Stomach (tissue), 8 donors: ENCODE measurements at regions not wholly inside any gene's neighbourhood (a gene's known extent, or its start where the extent isn't known, plus 50 kb on each side); places are given as distances from the start of the nearest gene placed in this dataset.

Experiments
- DNase-seq, 2 donors: peaks; one replicate each; pipeline versions ENCODE4 v3.0.0 to v3.0.0-alpha.2; 2013 to 2019
- H3K27ac ChIP-seq, 5 donors: fragments of 200-600 bp in 4 of 5; sonication (generic) in 4 of 5; one replicate each; pipeline ENCODE4 v1.5.1; 2013 to 2019; ENCODE audit warnings: mild to moderate bottlenecking in 1 of 5, moderate library complexity in 1 of 5
- H3K27me3 ChIP-seq, 3 donors: fragments of 200-600 bp; sonication (generic); one replicate each; pipeline ENCODE4 v1.5.1; 2017 to 2019; ENCODE audit warnings: mixed run types in 1 of 3
- H3K36me3 ChIP-seq, 4 donors: fragments of 200-600 bp; sonication (generic); 1 replicate in 3 of 4; 2 replicates in 1 of 4; pipeline ENCODE4 v1.5.1; 2016 to 2019
- H3K4me1 ChIP-seq, 4 donors: fragments of 200-600 bp; sonication (generic); one replicate each; pipeline ENCODE4 v1.5.1; 2016 to 2019
- H3K4me3 ChIP-seq, 4 donors: fragments of 200-600 bp; sonication (generic) in 3 of 4; one replicate each; pipeline ENCODE4 v1.5.1; 2016 to 2019; ENCODE audit warnings: mild to moderate bottlenecking in 1 of 4
- H3K9me3 ChIP-seq, 4 donors: fragments of 200-600 bp; sonication (generic); one replicate each; pipeline ENCODE4 v1.5.1; 2016 to 2019
- CTCF ChIP-seq, 7 experiments: fragments of 450-650 bp in 4 of 7; fragments of 200-600 bp in 3 of 7; sonication (generic) in 3 of 7; IDR thresholded peaks; one replicate each; pipeline ENCODE4 v1.5.1; 2016 to 2019; ENCODE audit warnings: antibody characterized with exemption in 7 of 7, control low read depth in 2 of 7, mild to moderate bottlenecking in 1 of 7
- EP300 ChIP-seq: sonication (generic); formaldehyde crosslinking; IDR thresholded peaks from one replicate; pipeline ENCODE4 v1.6.1; 2017; ENCODE audit warnings: antibody characterized with exemption
- POLR2A ChIP-seq, 4 donors: fragments of 450-650 bp; IDR thresholded peaks; one replicate each; pipeline ENCODE4 v1.6.1; 2016; ENCODE audit warnings: antibody characterized with exemption in 4 of 4, control low read depth in 2 of 4, mild to moderate bottlenecking in 1 of 4, moderate library complexity in 1 of 4
- POLR2AphosphoS5 ChIP-seq, 3 donors: sonication (generic); formaldehyde crosslinking; IDR thresholded peaks; one replicate each; pipeline ENCODE4 v1.6.1; 2016; ENCODE audit warnings: antibody characterized with exemption in 3 of 3
- WGBS, 5 donors: extraction: QIAGEN DNeasy Blood & Tissue Kit in 3 of 5; methylation state at CpG; one replicate each; pipeline versions ENCODE4 v1.1.5 to v1.1.7; 2013 to 2018; 5-methylcytosine and 5-hydroxymethylcytosine counted together
- intact Hi-C: fragments of 100-400 bp; cut with DNase I; formaldehyde crosslinking; loops from one replicate; pipeline ENCODE4 v1.15.1; 2023; ENCODE audit warnings: low total_unique reads
- donor health status: healthy with polysubstance abuse.
- donor health status: Bipolar disorder and iron deficiency.
- donor health status: healthy.

GRCh38 chr18:56028514-56028913, 440.5 kb upstream of the TCF4 start:
- 0 to 18% (median 0%) methylated on average over 1 of the region's 1 CpG for WGBS, 5 donors
- intact Hi-C loops: no loop called here
- no peaks in the 10 kb centered on the region for H3K36me3 ChIP-seq
- H3K4me1 ChIP-seq: no peaks in the 10 kb centered on the region
- no peak overlapping the region for H3K4me3 ChIP-seq
- no peak for DNase-seq
- TF ChIP-seq EP300 (no peak), POLR2AphosphoS5 (IDR thresholded peaks at IDR 0.05) (no peak), CTCF (IDR thresholded peaks at IDR 0.05) (no peak), POLR2A (IDR thresholded peaks at IDR 0.05) (no peak)
- peaks cover 0 to 8% (median 4%) of the 10 kb centered on the region in 4 donors for H3K9me3 ChIP-seq
- no peak overlapping the region for H3K27ac ChIP-seq
- H3K27me3 ChIP-seq: no peaks in the 10 kb centered on the region

- intact Hi-C loops: no loop called here
- WGBS, 5 donors: 29 to 71% (median 55%) methylated on average over 2 of the region's 2 CpGs
- TF ChIP-seq POLR2AphosphoS5 (IDR thresholded peaks at IDR 0.05) (no peak), CTCF (IDR thresholded peaks at IDR 0.05) (no peak), POLR2A (IDR thresholded peaks at IDR 0.05) (no peak), EP300 (no peak)
- Histone ChIP-seq H3K4me1 (no peaks in the 10 kb centered on the region), H3K9me3 (no peaks in the 10 kb centered on the region), H3K36me3 (no peaks in the 10 kb centered on the region), H3K4me3 (no peak overlapping the region), H3K27me3 (no peaks in the 10 kb centered on the region), H3K27ac (no peak overlapping the region)
- DNase-seq: no peak
Measured at GRCh38 chr18:56026509-56026908, 438.5 kb upstream of the TCF4 start.

- H3K9me3 ChIP-seq: no peaks in the 10 kb centered on the region
- no peaks in the 10 kb centered on the region for H3K27me3 ChIP-seq
- intact Hi-C loops: no loop called here
- WGBS, 5 donors: 83 to 96% (median 92%) methylated on average over 1 of the region's 1 CpG
- no peak overlapping the region for H3K4me3 ChIP-seq
- no peaks in the 10 kb centered on the region for H3K4me1 ChIP-seq
- H3K36me3 ChIP-seq: no peaks in the 10 kb centered on the region
- TF ChIP-seq CTCF (IDR thresholded peaks at IDR 0.05) (no peak), POLR2AphosphoS5 (IDR thresholded peaks at IDR 0.05) (no peak), EP300 (no peak), POLR2A (IDR thresholded peaks at IDR 0.05) (no peak)
- DNase-seq: no peak
- no peak overlapping the region for H3K27ac ChIP-seq
Measured at GRCh38 chr18:56021809-56022195, 433.8 kb upstream of the TCF4 start.

GRCh38 chr18:56021136-56021808, 433.3 kb upstream of the TCF4 start:
- H3K4me3 ChIP-seq: no peak overlapping the region
- H3K9me3 ChIP-seq: no peaks in the 10 kb centered on the region
- intact Hi-C loops: no loop called here
- no peak for DNase-seq
- no peak overlapping the region for H3K27ac ChIP-seq
- WGBS, 5 donors: 74 to 100% (median 83%) methylated on average over 1 of the region's 1 CpG
- H3K27me3 ChIP-seq: no peaks in the 10 kb centered on the region
- no peaks in the 10 kb centered on the region for H3K36me3 ChIP-seq
- no peaks in the 10 kb centered on the region for H3K4me1 ChIP-seq
- TF ChIP-seq POLR2AphosphoS5 (IDR thresholded peaks at IDR 0.05): no peak
- no peak for TF ChIP-seq EP300
- TF ChIP-seq CTCF (IDR thresholded peaks at IDR 0.05): no peak
- no peak for TF ChIP-seq POLR2A (IDR thresholded peaks at IDR 0.05)
